Ovary (tissue), 3 donors: ENCODE measurements at regions not wholly inside any gene's neighbourhood (a gene's known extent, or its start where the extent isn't known, plus 50 kb on each side); places are given as distances from the start of the nearest gene placed in this dataset.

Experiments used
- CTCF ChIP-seq, 3 donors: fragments of 450-650 bp in 2 of 3; fragments of 200-600 bp in 1 of 3; IDR thresholded peaks; one replicate each; pipeline versions ENCODE4 v1.5.1 to v1.8.0; 2016 to 2022; ENCODE audit warnings: antibody characterized with exemption in 3 of 3, mild to moderate bottlenecking in 1 of 3
- POLR2A ChIP-seq: fragments of 450-650 bp; IDR thresholded peaks from one replicate; pipeline ENCODE4 v1.6.1; 2017; ENCODE audit warnings: antibody characterized with exemption, mild to moderate bottlenecking, moderate library complexity
- donor health status: DM: no; HTN: no; CAD: no.

GRCh38 chr3:144437989-144438388 is 466.4 kb downstream of the DIPK2A start:
- TF ChIP-seq CTCF (IDR thresholded peaks at IDR 0.05) = no peak
- no peak for TF ChIP-seq POLR2A
